Mesendoderm (in vitro differentiated cells): ENCODE measurements at regions not wholly inside any gene's neighbourhood (a gene's known extent, or its start where the extent isn't known, plus 50 kb on each side); places are given as distances from the start of the nearest gene placed in this dataset.

Experiments
- DNase-seq: peaks from one replicate; pipeline ENCODE4 v3.0.0; 2013
- H2AK5ac ChIP-seq: 2 replicates; pipeline ENCODE4 v1.6.1; 2013; ENCODE audit warnings: low read length, inconsistent platforms
- H2BK120ac ChIP-seq: 2 replicates; pipeline ENCODE4 v1.6.1; 2013; ENCODE audit warnings: low read depth, mild to moderate bottlenecking, low read length, moderate library complexity, mixed read lengths
- H2BK15ac ChIP-seq: replicated peaks from 2 replicates; pipeline ENCODE4 v1.6.1; 2013; ENCODE audit warnings: low read depth, mild to moderate bottlenecking, moderate library complexity
- H2BK5ac ChIP-seq: 2 replicates; pipeline ENCODE4 v1.6.1; 2013; ENCODE audit warnings: low read length, inconsistent platforms
- H3K18ac ChIP-seq: 2 replicates; pipeline ENCODE4 v1.6.1; 2013; ENCODE audit warnings: mild to moderate bottlenecking, low read length, mixed read lengths
- H3K23ac ChIP-seq: one replicate; pipeline ENCODE4 v1.6.1; 2013; ENCODE audit warnings: low read length
- H3K27ac ChIP-seq: 2 replicates; pipeline ENCODE4 v1.5.1; 2013; ENCODE audit warnings: low read depth, mild to moderate bottlenecking, inconsistent platforms, low read length, moderate library complexity
- H3K27me3 ChIP-seq: 2 replicates; pipeline ENCODE4 v1.6.1; 2013; ENCODE audit warnings: low read length, control low read depth, mild to moderate bottlenecking, inconsistent platforms; ENCODE audit not compliant: insufficient read depth, poor library complexity
- H3K36me3 ChIP-seq: 2 replicates; pipeline ENCODE4 v1.6.1; 2013; ENCODE audit warnings: low read length, inconsistent platforms; ENCODE audit not compliant: control insufficient read depth, insufficient read depth
- H3K4ac ChIP-seq: one replicate; pipeline ENCODE4 v1.6.1; 2013; ENCODE audit warnings: low read depth, mild to moderate bottlenecking, low read length, moderate library complexity
- H3K4me1 ChIP-seq: 2 replicates; pipeline ENCODE4 v1.6.1; 2013; ENCODE audit warnings: low read depth, low read length, inconsistent platforms; ENCODE audit not compliant: control insufficient read depth
- H3K4me2 ChIP-seq: 2 replicates; pipeline ENCODE4 v1.6.1; 2013; ENCODE audit warnings: low read length
- H3K4me3 ChIP-seq: 2 replicates; pipeline ENCODE4 v1.5.1; 2013; ENCODE audit warnings: mild to moderate bottlenecking, low read length
- H3K56ac ChIP-seq: one replicate; pipeline ENCODE4 v1.6.1; 2013; ENCODE audit warnings: low read length
- H3K79me1 ChIP-seq: 2 replicates; pipeline ENCODE4 v1.6.1; 2013; ENCODE audit warnings: low read length, inconsistent platforms
- H3K79me2 ChIP-seq: 2 replicates; pipeline ENCODE4 v1.6.1; 2013; ENCODE audit warnings: mild to moderate bottlenecking, low read length; ENCODE audit not compliant: control insufficient read depth, insufficient read depth
- H3K9ac ChIP-seq: 2 replicates; pipeline ENCODE4 v1.6.1; 2013; ENCODE audit warnings: low read length, inconsistent platforms
- H4K5ac ChIP-seq: one replicate; pipeline ENCODE4 v1.6.1; 2013; ENCODE audit warnings: low read length
- H4K8ac ChIP-seq: one replicate; pipeline ENCODE4 v1.6.1; 2013; ENCODE audit warnings: low read depth, mild to moderate bottlenecking, control low read depth, low read length, moderate library complexity
- WGBS: extraction: QIAGEN DNeasy Blood & Tissue Kit; methylation state at CpG from one replicate; pipeline ENCODE4 v1.1.7; 2013; ENCODE audit warnings: low lambda C conversion rate, missing lambda C conversion rate; ENCODE audit not compliant: insufficient coverage; ENCODE audit errors: extremely low coverage; 5-methylcytosine and 5-hydroxymethylcytosine counted together

DNA sequence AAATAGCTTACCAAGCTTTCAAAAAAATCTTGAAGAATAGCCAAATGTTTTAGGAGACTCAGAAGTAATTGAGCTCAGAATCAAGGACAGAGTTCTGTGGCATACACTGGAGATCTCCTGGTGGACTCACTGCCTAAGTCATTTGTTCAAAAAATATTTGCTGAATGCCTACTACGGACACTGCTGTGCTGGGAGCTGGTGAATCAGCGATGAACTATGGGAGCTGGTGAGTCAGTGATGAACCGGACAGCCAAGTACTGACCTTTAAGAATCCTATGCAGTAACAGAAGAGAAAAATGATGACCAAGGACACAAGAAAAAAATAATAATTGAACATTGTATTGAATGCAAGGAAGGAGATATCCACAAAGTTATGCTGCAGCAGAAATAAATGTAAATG, 717.9 kb upstream of the CXADR start:
- Histone ChIP-seq H3K4me2 (no peak overlapping the region), H3K36me3 (no peaks in the 10 kb centered on the region), H2BK120ac (no peak overlapping the region), H2AK5ac (no peak overlapping the region), H2BK15ac (no peak overlapping the region), H3K79me2 (no peaks in the 10 kb centered on the region), H3K27me3 (no peaks in the 10 kb centered on the region), H4K8ac (no peak overlapping the region), H3K56ac (no peak overlapping the region), H2BK5ac (no peak overlapping the region), H3K27ac (no peak overlapping the region), H3K23ac (no peak overlapping the region), H3K79me1 (no peaks in the 10 kb centered on the region), H3K4ac (no peak overlapping the region), H3K4me1 (no peaks in the 10 kb centered on the region), H3K4me3 (no peak overlapping the region), H4K5ac (no peak overlapping the region), H3K9ac (no peak overlapping the region), H3K18ac (no peak overlapping the region)
- WGBS: no CpG with 5 or more reads among the region's 3 CpGs
- peak; percentile 11 for DNase-seq

DNA sequence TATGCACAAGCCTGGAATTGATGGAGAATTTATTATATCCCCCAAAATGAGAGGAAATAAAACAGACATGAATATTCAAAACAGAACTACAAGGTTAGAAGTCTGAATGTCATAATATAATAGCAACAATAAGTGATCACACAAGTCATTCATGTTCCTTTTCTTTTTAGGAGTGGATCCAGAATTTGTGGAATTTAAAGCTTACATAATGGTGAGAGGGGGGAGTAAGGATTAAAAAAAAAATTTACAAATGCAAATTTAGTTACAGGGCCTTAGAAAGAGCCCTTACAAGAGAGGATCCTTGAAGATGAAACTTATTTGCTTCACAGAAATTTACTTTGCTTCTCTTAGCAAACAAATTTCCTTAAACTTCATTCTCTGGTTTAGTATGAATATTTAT, 716.1 kb upstream of the CXADR start:
- no peak for DNase-seq
- no peak overlapping the region for H3K27ac ChIP-seq
- H3K56ac ChIP-seq: no peak overlapping the region
- no peak overlapping the region for H4K5ac ChIP-seq
- no peaks in the 10 kb centered on the region for H3K79me1 ChIP-seq
- H2BK120ac ChIP-seq: no peak overlapping the region
- H2BK5ac ChIP-seq: no peak overlapping the region
- no peak overlapping the region for H3K23ac ChIP-seq
- H3K27me3 ChIP-seq: no peaks in the 10 kb centered on the region
- no peak overlapping the region for H3K4ac ChIP-seq
- H3K4me1 ChIP-seq: no peaks in the 10 kb centered on the region
- no peak overlapping the region for H3K18ac ChIP-seq
- H2AK5ac ChIP-seq: no peak overlapping the region
- no peak overlapping the region for H3K4me3 ChIP-seq
- no peaks in the 10 kb centered on the region for H3K36me3 ChIP-seq
- no peaks in the 10 kb centered on the region for H3K79me2 ChIP-seq
- H4K8ac ChIP-seq: no peak overlapping the region
- H3K9ac ChIP-seq: no peak overlapping the region
- no peak overlapping the region for H2BK15ac ChIP-seq
- H3K4me2 ChIP-seq: no peak overlapping the region

DNA sequence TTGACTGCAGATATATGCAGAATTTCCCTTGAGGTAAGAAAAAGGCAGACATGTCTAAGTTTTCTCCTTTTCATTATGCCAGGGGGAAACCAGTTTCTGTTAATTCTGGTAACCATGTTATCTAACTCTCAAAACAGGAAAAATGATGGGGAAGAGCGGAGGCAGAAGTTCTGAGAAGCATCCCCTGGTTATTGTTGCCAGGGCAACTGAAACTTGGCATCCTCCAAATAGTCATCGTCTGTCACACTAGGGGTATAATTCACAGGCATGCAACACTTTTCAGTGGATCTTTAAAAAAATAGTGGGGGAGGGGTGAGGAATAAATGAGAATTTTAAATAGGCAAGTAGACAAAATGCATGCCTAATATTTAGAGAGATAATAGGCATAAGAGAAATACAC, 715.3 kb upstream of the CXADR start:
- H3K23ac ChIP-seq: no peak overlapping the region
- no peak overlapping the region for H3K56ac ChIP-seq
- H3K27me3 ChIP-seq: no peaks in the 10 kb centered on the region
- H3K18ac ChIP-seq: no peak overlapping the region
- no peak overlapping the region for H2BK15ac ChIP-seq
- H3K79me2 ChIP-seq: no peaks in the 10 kb centered on the region
- H3K4me2 ChIP-seq: no peak overlapping the region
- H3K4me3 ChIP-seq: no peak overlapping the region
- no peak overlapping the region for H4K8ac ChIP-seq
- H3K4ac ChIP-seq: no peak overlapping the region
- H4K5ac ChIP-seq: no peak overlapping the region
- H2BK5ac ChIP-seq: no peak overlapping the region
- no peak overlapping the region for H2BK120ac ChIP-seq
- peak; percentile 16 for DNase-seq
- H3K9ac ChIP-seq: no peak overlapping the region
- H3K4me1 ChIP-seq: no peaks in the 10 kb centered on the region
- H3K27ac ChIP-seq: no peak overlapping the region
- WGBS: no CpG with 5 or more reads among the region's 2 CpGs
- H2AK5ac ChIP-seq: no peak overlapping the region
- no peaks in the 10 kb centered on the region for H3K79me1 ChIP-seq
- H3K36me3 ChIP-seq: no peaks in the 10 kb centered on the region

DNA sequence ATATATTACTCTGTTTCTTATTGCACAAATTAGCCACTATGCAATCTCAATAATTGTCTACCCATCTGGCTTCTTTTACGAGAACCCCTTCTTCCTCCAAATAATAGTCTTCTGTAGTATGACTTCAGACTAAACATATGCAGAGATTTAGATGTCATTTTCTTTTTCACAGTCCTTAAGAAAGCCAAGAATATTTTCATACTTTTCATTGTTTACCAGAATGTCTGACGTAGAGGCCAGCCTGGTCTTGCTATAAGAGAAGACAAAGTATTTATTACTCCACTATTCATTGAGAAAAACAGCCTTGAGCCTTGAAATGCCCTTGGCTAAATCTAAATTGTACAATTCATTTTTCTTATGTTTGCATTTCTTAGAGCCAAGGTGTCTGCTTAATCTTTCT, 714.9 kb upstream of the CXADR start:
- Histone ChIP-seq H4K5ac (no peak overlapping the region), H4K8ac (no peak overlapping the region), H3K27me3 (no peaks in the 10 kb centered on the region), H3K4ac (no peak overlapping the region), H3K79me2 (no peaks in the 10 kb centered on the region), H2AK5ac (no peak overlapping the region), H2BK120ac (no peak overlapping the region), H2BK5ac (no peak overlapping the region), H3K4me3 (no peak overlapping the region), H3K4me1 (no peaks in the 10 kb centered on the region), H3K79me1 (no peaks in the 10 kb centered on the region), H3K9ac (no peak overlapping the region), H2BK15ac (no peak overlapping the region), H3K23ac (no peak overlapping the region), H3K18ac (no peak overlapping the region), H3K56ac (no peak overlapping the region), H3K27ac (no peak overlapping the region), H3K4me2 (no peak overlapping the region), H3K36me3 (no peaks in the 10 kb centered on the region)
- no peak for DNase-seq
- no CpG with 5 or more reads among the region's 2 CpGs for WGBS

DNA sequence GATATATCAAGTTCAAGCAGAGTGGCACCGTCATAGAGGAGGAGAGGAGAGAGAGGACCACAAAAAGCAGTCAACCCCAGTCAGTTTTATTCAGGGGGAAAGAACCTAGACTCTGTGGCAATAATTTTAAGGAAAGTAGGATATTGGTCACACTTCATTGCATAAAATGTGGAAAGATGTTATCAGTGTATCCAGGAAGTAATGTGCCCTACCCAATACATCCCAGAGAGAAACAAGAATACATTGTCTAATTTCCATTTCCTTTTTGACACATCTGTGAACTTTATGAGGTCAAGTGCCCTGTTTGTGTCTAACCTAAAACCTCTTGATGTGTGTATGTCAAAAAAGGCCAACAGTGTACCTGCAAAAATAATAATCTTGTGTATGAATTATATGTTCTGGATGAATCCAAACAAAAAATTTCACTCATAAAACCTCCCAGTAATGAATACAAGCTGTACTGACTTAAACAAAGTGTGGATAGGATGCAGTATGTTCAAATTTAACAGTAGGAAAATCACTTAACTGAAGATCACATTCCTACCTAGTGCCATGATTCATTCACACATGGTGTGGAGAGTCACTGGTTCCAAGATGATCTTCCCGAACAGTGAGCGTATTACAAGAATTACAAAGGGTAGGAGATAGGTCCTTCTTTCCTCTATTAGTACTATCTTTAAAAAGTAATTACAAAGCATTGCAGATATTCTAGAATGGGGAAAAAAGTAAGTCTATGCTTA, 712.1 kb upstream of the CXADR start:
- Histone ChIP-seq H3K79me1 (no peaks in the 10 kb centered on the region), H3K9ac (no peak overlapping the region), H3K4me2 (no peak overlapping the region), H4K8ac (no peak overlapping the region), H3K27ac (no peak overlapping the region), H3K4ac (no peak overlapping the region), H2BK5ac (no peak overlapping the region), H3K36me3 (no peaks in the 10 kb centered on the region), H3K79me2 (no peaks in the 10 kb centered on the region), H3K18ac (no peak overlapping the region), H2BK15ac (no peak overlapping the region), H3K23ac (no peak overlapping the region), H4K5ac (no peak overlapping the region), H2AK5ac (no peak overlapping the region), H3K4me1 (no peaks in the 10 kb centered on the region), H3K56ac (no peak overlapping the region), H3K27me3 (no peaks in the 10 kb centered on the region), H2BK120ac (no peak overlapping the region), H3K4me3 (no peak overlapping the region)
- WGBS: no CpG with 5 or more reads among the region's 3 CpGs
- DNase-seq: no peak

DNA sequence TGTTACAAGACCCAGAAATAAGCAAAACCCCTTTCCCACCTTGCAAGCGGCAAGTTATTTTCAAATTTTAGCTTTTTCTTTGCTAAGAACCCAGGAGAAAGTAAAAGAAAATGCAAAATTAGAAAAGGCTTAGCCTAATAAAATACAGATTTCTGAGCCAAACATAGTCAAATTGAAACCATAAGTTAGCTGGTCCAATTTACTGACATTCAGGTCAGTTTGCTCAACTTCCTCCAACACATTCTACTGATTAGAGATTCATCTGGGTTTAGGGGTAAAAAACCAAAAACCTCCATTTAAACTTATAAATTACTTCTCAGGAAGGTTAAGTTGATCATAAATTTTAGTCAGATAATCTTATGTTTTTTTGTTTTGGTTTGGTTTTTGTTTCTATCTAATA, 701.8 kb upstream of the CXADR start:
- Histone ChIP-seq H3K18ac (no peak overlapping the region), H2AK5ac (no peak overlapping the region), H3K9ac (no peak overlapping the region), H3K79me1 (no peaks in the 10 kb centered on the region), H4K8ac (no peak overlapping the region), H3K4ac (no peak overlapping the region), H3K79me2 (no peaks in the 10 kb centered on the region), H4K5ac (no peak overlapping the region), H2BK15ac (no peak overlapping the region), H3K4me1 (no peaks in the 10 kb centered on the region), H3K27ac (no peak overlapping the region), H2BK5ac (no peak overlapping the region), H3K4me3 (no peak overlapping the region), H3K23ac (no peak overlapping the region), H3K4me2 (no peak overlapping the region), H3K36me3 (no peaks in the 10 kb centered on the region), H3K27me3 (no peaks in the 10 kb centered on the region), H2BK120ac (no peak overlapping the region), H3K56ac (no peak overlapping the region)
- WGBS: no CpG with 5 or more reads among the region's 1 CpG
- DNase-seq: no peak
